Upper lobe of right lung (tissue), 1 donor: ENCODE measurements at regions not wholly inside any gene's neighbourhood (a gene's known extent, or its start where the extent isn't known, plus 50 kb on each side); places are given as distances from the start of the nearest gene placed in this dataset.

ENCODE experiments used
- ATAC-seq: fragments of 200-7000 bp; cut with Tn5 transposase; one replicate; pipeline ENCODE4 v1.9.1; 2020; ENCODE audit warnings: mild to moderate bottlenecking, moderate library complexity
- DNase-seq: peaks from one replicate; pipeline ENCODE4 v3.0.0-alpha.2; 2020
- H3K27ac ChIP-seq: fragments of 200-600 bp; one replicate; pipeline ENCODE4 v1.8.0; 2022
- H3K27me3 ChIP-seq: fragments of 200-600 bp; one replicate; pipeline ENCODE4 v1.8.0; 2022; ENCODE audit warnings: mild to moderate bottlenecking
- H3K36me3 ChIP-seq: fragments of 200-600 bp; one replicate; pipeline ENCODE4 v1.8.0; 2022
- H3K4me1 ChIP-seq: fragments of 200-600 bp; one replicate; pipeline ENCODE4 v1.8.0; 2022
- H3K4me3 ChIP-seq: fragments of 200-600 bp; one replicate; pipeline ENCODE4 v1.8.0; 2022; ENCODE audit warnings: mild to moderate bottlenecking
- H3K9me3 ChIP-seq: fragments of 200-600 bp; one replicate; pipeline ENCODE4 v1.8.0; 2022
- CTCF ChIP-seq: fragments of 200-600 bp; IDR thresholded peaks from one replicate; pipeline ENCODE4 v1.8.0; 2022; ENCODE audit warnings: antibody characterized with exemption
- intact Hi-C: fragments of 100-400 bp; cut with DNase I; formaldehyde crosslinking; loops from one replicate; pipeline ENCODE4 v1.11.0; 2022
- donor health status: DM: no; HTN: yes; CAD: no; lungs with severe emphysema.

GRCh38 chr3:143200001-143200924 lies 80.7 kb downstream of the CHST2 start:
- no peak for ATAC-seq
- DNase-seq: no peak
- no peaks in the 10 kb centered on the region for H3K4me1 ChIP-seq
- no peaks in the 10 kb centered on the region for H3K27me3 ChIP-seq
- H3K4me3 ChIP-seq: no peak overlapping the region
- H3K9me3 ChIP-seq: no peaks in the 10 kb centered on the region
- H3K36me3 ChIP-seq: no peaks in the 10 kb centered on the region
- H3K27ac ChIP-seq: no peak overlapping the region
- intact Hi-C loops: no loop called here
- TF ChIP-seq CTCF: no peak

- Histone ChIP-seq H3K27ac (no peak overlapping the region), H3K9me3 (no peaks in the 10 kb centered on the region), H3K36me3 (no peaks in the 10 kb centered on the region), H3K4me3 (no peak overlapping the region), H3K27me3 (no peaks in the 10 kb centered on the region), H3K4me1 (no peaks in the 10 kb centered on the region)
- ATAC-seq (no peak), DNase-seq (no peak)
- intact Hi-C loops: no loop called here
- no peak for TF ChIP-seq CTCF
These were observed 81.5 kb downstream of the CHST2 start for GRCh38 chr3:143201045-143201444.

- Histone ChIP-seq H3K4me1 (no peaks in the 10 kb centered on the region), H3K27me3 (no peaks in the 10 kb centered on the region), H3K36me3 (no peaks in the 10 kb centered on the region), H3K9me3 (no peaks in the 10 kb centered on the region), H3K4me3 (peak overlapping the region; percentile 6), H3K27ac (no peak overlapping the region)
- intact Hi-C loops: no loop called here
- ATAC-seq (no peak), DNase-seq (no peak)
- no peak for TF ChIP-seq CTCF
These were observed 82.5 kb downstream of the CHST2 start for GRCh38 chr3:143201870-143202752.

- Histone ChIP-seq H3K27me3 (no peaks in the 10 kb centered on the region), H3K9me3 (no peaks in the 10 kb centered on the region), H3K36me3 (no peaks in the 10 kb centered on the region), H3K4me3 (no peak overlapping the region), H3K4me1 (no peaks in the 10 kb centered on the region), H3K27ac (no peak overlapping the region)
- no peak for TF ChIP-seq CTCF
- DNase-seq: no peak
- ATAC-seq: no peak
- intact Hi-C loops: no loop called here
These were observed 83.6 kb downstream of the CHST2 start for GRCh38 chr3:143203142-143203541.

GRCh38 chr3:143203848-143204247 lies 84.3 kb downstream of the CHST2 start:
- H3K4me3 ChIP-seq: no peak overlapping the region

More at GRCh38 chr3:143203848-143204247, 84.3 kb downstream of the CHST2 start:
- Histone ChIP-seq H3K27me3 (no peaks in the 10 kb centered on the region), H3K36me3 (no peaks in the 10 kb centered on the region), H3K9me3 (no peaks in the 10 kb centered on the region), H3K27ac (no peak overlapping the region), H3K4me1 (no peaks in the 10 kb centered on the region)
- DNase-seq (no peak), ATAC-seq (no peak)
- TF ChIP-seq CTCF: no peak
- intact Hi-C loops: no loop called here
